ENCODE measurements at regions not wholly inside any gene's neighbourhood (a gene's known extent, or its start where the extent isn't known, plus 50 kb on each side); places are given as distances from the start of the nearest gene placed in this dataset.

DNA sequence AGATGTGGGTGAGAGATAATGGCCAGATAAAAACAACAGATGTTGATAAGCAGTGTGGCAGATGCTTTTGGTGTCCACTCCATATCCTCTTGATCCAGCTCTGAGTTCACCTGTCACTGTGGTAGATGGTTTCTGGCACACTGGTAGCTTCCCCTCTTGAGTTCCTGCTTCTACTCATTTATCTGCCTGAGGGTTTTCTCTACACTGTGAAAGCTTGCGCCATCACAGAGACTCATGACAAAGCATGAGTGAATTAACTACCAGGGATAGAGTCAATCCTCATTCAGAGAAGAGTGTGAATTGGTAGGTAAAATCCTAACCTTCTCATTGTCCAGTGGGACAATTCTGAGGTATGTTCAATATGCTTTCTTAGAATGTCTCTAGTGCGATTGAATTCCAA lies 50.0 kb upstream of the ARHGEF26 start:
- H3K4me1 ChIP-seq (ENCODE audit: insufficient read depth, insufficient read length): no peaks in the 10 kb centered on the region
- no peaks in the 10 kb centered on the region for H3K9me3 ChIP-seq (ENCODE audit: insufficient read depth, low read length)
- H3K36me3 ChIP-seq (ENCODE audit: insufficient read depth, insufficient read length, low read length): no peaks in the 10 kb centered on the region
- DNase-seq (ENCODE audit: low read depth, low spot score): no peak
- no peak overlapping the region for H3K9ac ChIP-seq (ENCODE audit: insufficient read length, low read depth)
- TF ChIP-seq YY1 (IDR thresholded peaks at IDR 0.05; ENCODE audit: insufficient read depth, insufficient read length): no peak
- H3K27me3 ChIP-seq (ENCODE audit: insufficient read depth, insufficient read length): no peaks in the 10 kb centered on the region
- no peak overlapping the region for H3K4me3 ChIP-seq (ENCODE audit: insufficient read length, low read depth)

Measured in NT2/D1 (cell line).